GM18909 (cell line): ENCODE measurements at regions not wholly inside any gene's neighbourhood (a gene's known extent, or its start where the extent isn't known, plus 50 kb on each side); places are given as distances from the start of the nearest gene placed in this dataset.

Experiments
- ATAC-seq: cut with Tn5 transposase; IDR thresholded peaks from one replicate; pipeline ENCODE4 v1.9.1; 2021; ENCODE audit warnings: mild to moderate bottlenecking; ENCODE audit not compliant: unreplicated experiment, poor library complexity

GRCh38 chr10:89097226-89097625 is 106.6 kb downstream of the FAS start:
- ATAC-seq: no peak

GRCh38 chr10:89095701-89096391 is 105.2 kb downstream of the FAS start:
- no peak for ATAC-seq

- ATAC-seq: no peak
Measured at GRCh38 chr10:89093728-89094127, 103.1 kb downstream of the FAS start.

- no peak for ATAC-seq
Measured at GRCh38 chr10:89092981-89093380, 102.4 kb downstream of the FAS start.

- ATAC-seq: no peak
Measured at GRCh38 chr10:89092439-89092838, 101.8 kb downstream of the FAS start.

- no peak for ATAC-seq
Measured at GRCh38 chr10:89091496-89091895, 100.9 kb downstream of the FAS start.

- ATAC-seq: no peak
Measured at GRCh38 chr10:89090756-89091445, 100.3 kb downstream of the FAS start.

GRCh38 chr10:89086801-89087521 is 96.4 kb downstream of the FAS start:
- ATAC-seq: no peak

GRCh38 chr10:89085153-89085552 is 94.6 kb downstream of the FAS start:
- no peak for ATAC-seq

GRCh38 chr10:89082086-89082485 is 91.5 kb downstream of the FAS start:
- no peak for ATAC-seq

GRCh38 chr10:89080660-89081059 is 90.1 kb downstream of the FAS start:
- ATAC-seq: no peak

- ATAC-seq: no peak
Measured at GRCh38 chr10:89079961-89080360, 89.4 kb downstream of the FAS start.

- ATAC-seq: no peak
Measured at GRCh38 chr10:89078724-89079672, 88.4 kb downstream of the FAS start.

- no peak for ATAC-seq
Measured at GRCh38 chr10:89076120-89076519, 85.5 kb downstream of the FAS start.

- no peak for ATAC-seq
Measured at GRCh38 chr10:89075631-89076030, 85.0 kb downstream of the FAS start.

GRCh38 chr10:89074120-89074519 is 83.5 kb downstream of the FAS start:
- no peak for ATAC-seq

- no peak for ATAC-seq
Measured at GRCh38 chr10:89073719-89074118, 83.1 kb downstream of the FAS start.

GRCh38 chr10:89069589-89069988 is 79.0 kb downstream of the FAS start:
- ATAC-seq: no peak
